CD4-positive, alpha-beta T cell treated with Interleukin-12 subunit alpha and Interleukin-12 subunit beta, for 1 hour (primary cell): ENCODE measurements at regions not wholly inside any gene's neighbourhood (a gene's known extent, or its start where the extent isn't known, plus 50 kb on each side); places are given as distances from the start of the nearest gene placed in this dataset.

Source experiments
- DNase-seq: peaks from one replicate; pipeline ENCODE4 v3.0.0-alpha.2; 2020

- DNase-seq: no peak
Measured at GRCh38 chr5:165913059-165913458, 2378.4 kb upstream of the WWC1 start.

GRCh38 chr5:165914456-165914855 is 2377.0 kb upstream of the WWC1 start:
- no peak for DNase-seq

- no peak for DNase-seq
Measured at GRCh38 chr5:165919196-165919595, 2372.2 kb upstream of the WWC1 start.

- DNase-seq: no peak
Measured at GRCh38 chr5:165920655-165921054, 2370.8 kb upstream of the WWC1 start.

- DNase-seq: no peak
Measured at GRCh38 chr5:165928971-165929370, 2362.5 kb upstream of the WWC1 start.

GRCh38 chr5:165940541-165940940 is 2350.9 kb upstream of the WWC1 start:
- DNase-seq: no peak

- no peak for DNase-seq
Measured at GRCh38 chr5:165956854-165957253, 2334.6 kb upstream of the WWC1 start.

GRCh38 chr5:165981671-165982070 is 2309.8 kb upstream of the WWC1 start:
- no peak for DNase-seq

GRCh38 chr5:165996201-165996875 is 2295.1 kb upstream of the WWC1 start:
- DNase-seq: no peak

- no peak for DNase-seq
Measured at GRCh38 chr5:165999693-166000320, 2291.6 kb upstream of the WWC1 start.

- no peak for DNase-seq
Measured at GRCh38 chr5:166004006-166004405, 2287.4 kb upstream of the WWC1 start.

- no peak for DNase-seq
Measured at GRCh38 chr5:166013415-166013814, 2278.0 kb upstream of the WWC1 start.

- DNase-seq: no peak
Measured at GRCh38 chr5:166014256-166014655, 2277.2 kb upstream of the WWC1 start.

- no peak for DNase-seq
Measured at GRCh38 chr5:166018716-166019115, 2272.7 kb upstream of the WWC1 start.

GRCh38 chr5:166022065-166022464 is 2269.4 kb upstream of the WWC1 start:
- no peak for DNase-seq

- no peak for DNase-seq
Measured at GRCh38 chr5:166024970-166025369, 2266.5 kb upstream of the WWC1 start.

- DNase-seq: no peak
Measured at GRCh38 chr5:166027582-166027981, 2263.9 kb upstream of the WWC1 start.

- no peak for DNase-seq
Measured at GRCh38 chr5:166031926-166032325, 2259.5 kb upstream of the WWC1 start.

GRCh38 chr5:166032601-166033000 is 2258.8 kb upstream of the WWC1 start:
- no peak for DNase-seq

- no peak for DNase-seq
Measured at GRCh38 chr5:166045961-166046360, 2245.5 kb upstream of the WWC1 start.

GRCh38 chr5:166046956-166047355 is 2244.5 kb upstream of the WWC1 start:
- no peak for DNase-seq

- no peak for DNase-seq
Measured at GRCh38 chr5:166050531-166050930, 2240.9 kb upstream of the WWC1 start.

- DNase-seq: no peak
Measured at GRCh38 chr5:166058660-166059059, 2232.8 kb upstream of the WWC1 start.

- DNase-seq: no peak
Measured at GRCh38 chr5:166062094-166062493, 2229.4 kb upstream of the WWC1 start.

- DNase-seq: no peak
Measured at GRCh38 chr5:166062719-166063118, 2228.7 kb upstream of the WWC1 start.
